NCI-H1930 (cell line): ENCODE measurements at regions not wholly inside any gene's neighbourhood (a gene's known extent, or its start where the extent isn't known, plus 50 kb on each side); places are given as distances from the start of the nearest gene placed in this dataset.
A peak's percentile ranks its signal among the peaks of the same experiment; 100 is the strongest.

Source experiments
- DNase-seq, 2 experiments: peaks; one replicate each; lab custom pipeline; 2025; lab: John Stamatoyannopoulos, UW

DNA sequence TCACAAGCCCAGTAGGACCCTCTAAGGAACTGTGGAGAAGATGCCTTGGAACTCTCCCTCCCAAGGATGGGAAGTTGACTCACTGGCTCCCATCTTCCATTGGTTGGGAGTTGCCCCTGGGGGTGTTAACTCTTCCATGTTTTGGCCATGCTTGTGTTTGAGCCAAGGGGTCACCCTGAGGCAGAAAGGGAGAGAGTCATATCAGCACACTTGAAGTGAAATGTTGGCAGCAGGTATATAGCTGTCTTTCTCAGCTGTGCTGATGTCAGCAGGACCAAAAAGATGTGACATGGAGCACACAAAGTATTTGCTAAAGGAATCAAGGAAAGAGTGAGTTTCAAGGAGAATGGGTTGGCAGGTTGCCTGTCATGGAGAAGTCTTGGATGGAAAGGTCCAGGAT is 359.4 kb downstream of the RPS24 start:
- DNase-seq: no peak

DNA sequence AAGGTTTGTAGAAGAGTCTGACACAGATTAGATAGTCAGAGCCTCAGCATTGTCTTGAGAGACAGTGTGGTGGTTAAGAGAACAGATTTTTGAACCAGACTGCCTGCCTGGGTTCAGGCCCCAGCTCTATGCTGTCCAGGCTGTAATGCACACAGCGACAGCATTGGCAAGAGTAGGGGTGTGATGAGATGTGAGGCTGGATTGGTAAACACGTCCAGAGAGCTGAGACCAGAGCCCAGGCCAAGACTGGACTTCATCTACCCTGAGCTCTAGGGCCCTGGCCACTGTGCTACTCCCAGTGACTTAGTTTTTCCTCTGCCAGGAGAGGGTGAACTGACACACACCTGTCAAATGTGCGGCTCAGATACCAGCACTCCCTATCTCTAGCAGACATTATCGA is 360.4 kb downstream of the RPS24 start:
- DNase-seq: no peak

DNA sequence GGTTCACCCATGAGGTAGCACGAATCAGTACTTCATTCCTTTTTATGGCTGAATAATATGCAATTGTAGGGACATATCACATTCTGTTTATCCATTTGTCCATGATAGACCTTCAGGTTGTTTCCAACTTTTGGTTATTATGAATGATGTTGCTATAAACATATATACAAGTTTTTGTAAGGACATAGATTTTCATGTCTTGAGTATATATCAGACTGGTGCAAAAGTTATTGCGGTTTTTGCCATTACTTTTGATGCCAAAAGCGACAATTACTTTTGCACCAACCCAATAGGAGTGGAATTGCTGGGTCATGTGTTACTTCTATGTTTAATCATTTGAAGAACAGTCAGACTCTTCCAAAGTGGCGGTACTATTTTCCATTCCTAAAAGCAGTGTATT is 361.5 kb downstream of the RPS24 start:
- DNase-seq: no peak

DNA sequence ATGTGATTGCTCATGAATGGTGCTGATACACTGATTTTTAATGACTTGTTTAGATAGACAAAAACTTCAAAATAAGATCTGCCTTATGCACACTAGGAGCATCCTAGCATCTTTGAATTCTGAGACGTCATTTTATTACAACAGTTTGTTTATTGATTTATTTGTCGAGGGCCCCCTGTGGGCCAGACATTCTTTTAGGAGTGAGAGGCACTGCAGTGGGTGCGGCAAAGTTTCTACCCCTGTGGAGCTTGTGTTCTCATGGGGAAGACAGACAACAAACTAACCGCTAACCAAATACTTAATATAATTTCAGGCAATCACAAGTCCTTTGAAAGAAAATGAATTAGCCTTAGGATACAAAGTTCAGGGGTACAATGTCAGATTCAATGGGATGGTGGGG is 363.1 kb downstream of the RPS24 start:
- DNase-seq: no peak

DNA sequence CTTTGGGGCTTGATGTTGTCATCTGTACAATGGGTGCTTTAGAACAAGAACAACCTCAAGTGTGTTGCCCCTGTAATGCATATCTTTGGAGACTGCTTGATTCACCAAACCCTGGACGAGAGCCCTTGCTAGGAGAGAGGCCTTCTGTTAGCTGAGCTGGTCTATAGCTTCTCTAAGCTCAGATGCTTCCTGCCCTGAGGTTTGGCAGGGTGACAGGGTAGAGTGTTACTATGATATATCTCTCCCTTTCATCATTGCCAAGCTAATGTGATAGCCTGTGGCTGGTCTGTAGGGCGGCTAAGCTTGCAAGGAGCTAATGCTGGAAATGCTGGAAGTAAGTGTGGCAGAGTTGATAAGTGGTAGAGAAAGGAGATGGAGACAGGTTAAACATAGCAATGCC is 364.1 kb downstream of the RPS24 start:
- DNase-seq: no peak

DNA sequence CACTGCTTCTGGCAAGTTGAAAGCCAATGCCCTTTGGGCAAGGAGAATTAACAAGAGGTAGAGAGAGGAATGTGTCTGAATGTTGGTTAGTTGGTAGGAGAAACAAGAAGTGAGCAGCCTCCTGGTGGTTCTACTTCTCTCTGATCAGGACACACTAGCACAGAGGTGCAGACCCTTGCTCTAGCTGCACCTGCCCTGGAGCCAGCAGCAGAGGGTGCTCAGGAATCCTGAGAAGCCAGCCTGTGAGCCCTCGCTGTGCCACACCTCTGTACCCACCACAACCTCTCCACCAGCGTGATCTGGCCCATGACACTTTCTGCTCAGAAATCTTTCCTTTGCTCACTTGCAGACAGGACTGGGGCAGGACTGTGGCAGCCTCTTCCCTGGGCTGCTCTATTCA is 364.7 kb downstream of the RPS24 start:
- DNase-seq: no peak

DNA sequence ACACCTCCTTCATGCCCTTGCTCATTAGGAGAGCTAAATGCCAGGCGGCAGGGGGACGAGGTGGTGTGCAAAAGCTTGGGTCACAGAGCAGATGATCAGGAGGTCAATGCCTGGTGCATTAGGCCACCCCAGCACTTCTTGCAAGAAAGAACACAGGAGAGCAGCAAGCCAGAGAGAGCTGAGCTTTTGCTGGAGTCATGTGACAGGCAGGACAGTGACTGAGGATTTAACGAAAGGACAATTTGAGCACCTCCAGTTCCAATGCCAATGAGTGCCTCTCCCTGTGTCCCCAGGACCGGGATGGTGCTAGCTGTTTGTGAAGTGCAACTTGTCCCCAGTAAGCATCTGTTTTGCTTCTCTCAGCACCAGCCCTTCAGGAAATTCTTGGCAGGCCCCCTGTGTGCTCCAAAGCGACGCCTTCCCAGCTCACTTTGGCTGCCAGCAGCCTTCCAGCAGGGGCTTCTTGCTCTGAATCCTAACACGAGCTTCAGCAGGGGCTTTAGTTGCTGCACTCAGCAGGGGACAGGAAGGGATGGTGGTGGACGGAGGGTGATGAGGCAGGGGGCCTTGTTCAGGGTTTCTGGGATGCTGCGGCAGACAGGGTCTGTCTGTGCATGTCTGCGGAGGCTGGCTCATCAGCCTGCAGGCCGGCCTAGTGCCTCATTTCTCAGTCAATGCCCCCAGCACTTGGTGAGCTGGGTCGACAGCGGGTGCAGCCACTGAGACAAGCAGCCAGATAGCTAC is 368.1 kb downstream of the RPS24 start:
- no peak for DNase-seq

DNA sequence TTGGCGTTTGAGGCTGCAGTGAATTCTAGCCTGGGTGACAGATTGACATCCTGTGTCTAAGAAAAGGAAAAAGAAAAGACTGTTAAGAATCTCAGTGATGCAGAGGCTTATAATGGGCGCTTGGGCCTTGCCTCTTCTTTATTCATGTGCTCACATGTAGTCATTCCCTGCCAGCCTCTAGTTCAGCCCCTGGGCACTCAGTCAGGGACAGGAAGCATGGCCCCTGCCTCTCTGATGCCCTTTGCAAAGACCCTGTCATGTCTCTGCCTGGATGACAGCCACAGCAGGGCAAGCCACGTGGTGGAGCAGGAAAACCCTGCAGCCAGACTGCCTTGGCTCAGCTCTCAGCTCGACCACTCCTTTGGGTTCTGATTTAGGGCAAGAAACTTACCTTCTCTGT is 368.9 kb downstream of the RPS24 start:
- no peak for DNase-seq

DNA sequence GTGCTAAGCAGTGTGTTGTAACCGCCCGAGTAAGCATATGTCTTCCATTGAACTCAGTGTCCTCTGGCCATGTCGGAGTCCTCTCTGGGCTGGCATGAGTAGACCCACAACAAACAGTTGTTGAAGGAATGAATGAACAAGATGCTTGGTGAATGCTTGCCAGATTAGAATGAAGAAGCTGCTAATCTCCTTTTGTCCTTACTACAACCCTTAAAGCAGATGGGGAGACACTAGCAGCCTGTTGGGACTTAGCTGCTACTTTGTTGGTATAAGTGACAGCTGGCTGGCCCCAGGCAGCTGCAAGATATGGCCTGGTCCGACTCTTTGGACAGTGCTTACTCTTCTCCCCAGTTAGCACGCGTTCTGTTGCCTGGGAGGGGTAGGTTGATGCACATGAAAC is 370.1 kb downstream of the RPS24 start:
- DNase-seq: no peak

DNA sequence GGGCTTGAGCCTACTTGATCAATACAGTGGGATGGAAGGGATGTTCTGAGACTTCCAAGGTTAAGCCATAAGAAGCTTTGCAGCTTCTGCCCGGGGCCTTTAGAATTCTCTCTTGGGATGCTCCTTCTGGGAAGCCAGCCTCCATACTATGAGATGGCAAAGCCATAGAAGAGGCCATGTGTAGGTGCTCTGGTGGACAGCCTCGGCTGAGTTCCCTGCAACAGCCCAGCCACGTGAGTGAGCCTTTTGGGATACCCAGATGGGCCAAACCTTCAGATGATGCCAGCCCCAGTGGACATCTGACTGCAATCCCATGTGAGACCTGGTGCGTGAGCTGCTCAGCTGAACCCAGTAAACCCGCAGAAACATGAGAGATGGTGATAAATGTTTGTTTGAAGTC is 370.6 kb downstream of the RPS24 start:
- no peak for DNase-seq

DNA sequence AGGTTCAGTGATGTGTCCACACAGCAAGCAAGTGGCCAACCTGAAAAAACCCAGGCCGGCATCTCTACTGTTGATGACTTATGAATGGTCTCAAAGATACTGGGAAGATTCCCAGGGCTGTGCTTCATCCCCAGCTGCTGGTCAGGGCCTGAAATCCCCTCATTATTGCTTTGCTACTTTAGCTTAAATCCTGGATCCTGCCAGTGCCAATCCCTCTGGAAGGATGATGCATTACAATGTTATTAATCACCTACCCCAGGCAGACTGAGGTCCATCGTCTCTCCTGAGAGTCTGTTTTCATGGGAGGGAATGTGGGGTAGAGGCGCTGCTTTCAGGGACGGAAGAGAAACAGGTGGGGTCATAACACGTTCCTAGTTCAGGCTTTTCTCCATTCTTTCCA is 371.6 kb downstream of the RPS24 start:
- DNase-seq: no peak

DNA sequence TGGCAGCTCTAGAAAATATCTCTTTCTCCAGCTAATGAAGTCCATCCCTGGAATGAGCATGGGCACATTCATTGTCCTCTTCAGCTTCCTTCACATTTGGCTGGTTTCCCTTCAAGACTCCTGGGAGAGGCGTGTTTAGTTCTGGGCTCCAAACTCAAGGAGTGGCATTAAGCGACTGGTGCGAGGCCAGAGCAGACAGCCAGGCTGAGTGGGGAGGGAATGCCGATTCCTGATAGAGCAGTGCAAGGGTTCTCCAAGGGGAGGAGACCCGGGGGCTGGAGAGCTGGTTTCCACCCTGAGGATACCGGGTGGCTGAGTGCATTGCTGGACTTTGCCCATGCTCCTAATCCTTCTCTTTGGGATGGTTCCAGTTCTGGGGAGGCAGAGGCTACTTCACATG is 372.1 kb downstream of the RPS24 start:
- no peak for DNase-seq

DNA sequence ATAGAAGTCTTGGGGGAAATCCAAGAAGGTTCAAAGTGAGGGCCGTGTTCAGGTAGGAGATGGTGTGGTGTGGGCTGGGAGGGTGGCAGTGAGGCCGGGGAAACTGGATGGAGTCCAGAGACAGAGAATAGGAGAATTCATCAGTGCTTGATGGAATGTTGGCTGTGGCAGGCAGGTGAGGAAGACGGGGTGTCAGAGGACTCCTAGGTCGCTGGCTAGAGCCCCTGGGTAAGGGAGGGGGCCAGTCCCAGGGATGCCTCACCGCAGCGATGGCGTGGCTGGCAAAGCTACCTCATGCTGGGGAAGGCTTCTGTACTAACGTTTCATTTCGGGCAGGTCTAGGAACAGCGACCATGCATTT is 373.0 kb downstream of the RPS24 start:
- no peak for DNase-seq

DNA sequence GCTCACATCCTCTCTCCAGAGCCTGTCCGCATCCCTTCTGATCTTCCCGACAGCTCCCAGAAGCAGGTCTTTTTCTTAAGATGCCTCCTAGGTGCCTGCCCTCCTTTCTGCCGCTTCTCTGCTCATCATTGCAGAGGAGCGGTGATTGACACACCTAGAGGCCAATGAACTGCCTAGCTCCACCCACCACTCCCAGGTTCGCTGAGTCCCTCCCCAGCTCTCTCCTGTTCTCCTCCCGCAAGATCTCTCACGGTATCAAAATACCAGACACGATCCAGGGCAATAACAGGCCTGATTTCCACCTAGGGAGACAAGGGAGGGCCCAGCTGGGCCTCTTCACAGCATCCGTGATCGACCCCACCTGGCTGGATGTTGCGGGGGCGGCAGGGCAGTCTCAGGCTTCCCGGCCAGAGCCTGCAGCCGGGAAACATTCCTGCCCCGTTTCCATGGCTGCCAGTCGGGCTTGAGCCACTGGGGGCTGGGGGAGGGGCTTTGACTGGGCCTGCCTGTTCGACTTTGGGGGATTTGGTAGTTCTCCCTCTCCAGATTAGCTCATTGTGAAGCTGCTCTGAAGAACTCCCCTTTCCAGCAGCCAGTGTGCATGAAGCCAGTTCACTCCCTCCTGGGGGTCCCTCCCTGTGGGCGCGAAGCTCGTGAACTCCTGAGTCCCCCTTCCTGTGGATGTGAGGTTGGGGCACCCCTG is 373.5 kb downstream of the RPS24 start:
- peak; percentile 60 to 80 for DNase-seq

DNA sequence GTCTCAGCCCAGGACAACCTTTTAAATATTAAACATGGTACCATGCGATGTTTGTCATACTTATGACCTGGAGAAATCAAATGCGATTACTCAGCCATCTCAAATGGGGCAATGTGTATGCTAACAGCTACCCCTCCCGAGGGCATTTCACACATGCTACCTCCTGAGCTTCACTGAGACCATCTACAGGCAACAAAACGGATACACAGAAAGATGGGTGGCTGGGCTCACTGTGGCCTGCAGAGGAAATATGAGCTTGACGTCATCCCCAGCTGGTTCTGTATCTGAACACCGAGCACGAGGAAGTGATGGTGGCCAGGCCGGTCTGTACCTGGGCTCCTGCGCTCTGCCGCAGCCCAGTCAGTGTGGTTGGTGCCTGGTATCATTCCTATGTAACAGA is 374.3 kb downstream of the RPS24 start:
- DNase-seq: no peak

DNA sequence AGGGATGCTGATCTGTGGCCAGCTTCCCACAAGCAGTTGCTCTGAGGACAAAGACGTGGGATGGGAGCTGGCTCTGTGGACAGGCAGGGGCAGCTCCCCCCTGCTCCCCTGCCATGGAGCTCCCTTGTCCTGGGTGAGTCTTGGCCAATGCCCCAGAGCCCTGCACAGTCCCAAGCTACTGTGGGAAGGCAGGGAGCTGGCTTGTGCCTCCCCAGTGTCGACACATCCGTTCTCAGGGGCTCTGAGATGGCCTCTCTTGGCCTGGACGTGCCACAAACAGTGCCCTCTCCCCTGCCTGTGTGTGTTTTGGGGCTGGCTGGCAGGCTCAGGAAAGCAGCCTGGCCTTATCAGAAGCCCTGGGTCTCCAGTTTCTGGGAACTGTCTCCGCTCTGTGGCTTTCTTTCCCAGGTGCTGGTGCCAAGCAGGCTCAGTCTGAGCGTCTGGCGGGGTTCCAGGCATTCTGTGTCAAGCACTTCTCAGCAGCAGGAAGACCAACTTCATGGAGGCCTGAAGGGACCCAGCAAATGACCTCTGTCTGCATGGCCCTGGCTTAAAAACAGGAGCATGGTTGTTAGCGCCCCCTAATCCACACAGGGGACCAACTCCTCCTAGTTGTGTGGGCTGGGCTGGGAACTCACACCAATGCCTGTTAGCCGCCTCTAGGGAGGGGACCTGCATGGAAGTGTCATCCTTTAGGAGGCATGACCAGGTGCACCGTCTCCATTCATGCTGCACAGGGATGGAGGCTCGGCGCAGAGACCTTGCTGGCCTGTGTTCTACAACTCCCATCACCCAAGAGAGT is 375.2 kb downstream of the RPS24 start:
- no peak for DNase-seq

DNA sequence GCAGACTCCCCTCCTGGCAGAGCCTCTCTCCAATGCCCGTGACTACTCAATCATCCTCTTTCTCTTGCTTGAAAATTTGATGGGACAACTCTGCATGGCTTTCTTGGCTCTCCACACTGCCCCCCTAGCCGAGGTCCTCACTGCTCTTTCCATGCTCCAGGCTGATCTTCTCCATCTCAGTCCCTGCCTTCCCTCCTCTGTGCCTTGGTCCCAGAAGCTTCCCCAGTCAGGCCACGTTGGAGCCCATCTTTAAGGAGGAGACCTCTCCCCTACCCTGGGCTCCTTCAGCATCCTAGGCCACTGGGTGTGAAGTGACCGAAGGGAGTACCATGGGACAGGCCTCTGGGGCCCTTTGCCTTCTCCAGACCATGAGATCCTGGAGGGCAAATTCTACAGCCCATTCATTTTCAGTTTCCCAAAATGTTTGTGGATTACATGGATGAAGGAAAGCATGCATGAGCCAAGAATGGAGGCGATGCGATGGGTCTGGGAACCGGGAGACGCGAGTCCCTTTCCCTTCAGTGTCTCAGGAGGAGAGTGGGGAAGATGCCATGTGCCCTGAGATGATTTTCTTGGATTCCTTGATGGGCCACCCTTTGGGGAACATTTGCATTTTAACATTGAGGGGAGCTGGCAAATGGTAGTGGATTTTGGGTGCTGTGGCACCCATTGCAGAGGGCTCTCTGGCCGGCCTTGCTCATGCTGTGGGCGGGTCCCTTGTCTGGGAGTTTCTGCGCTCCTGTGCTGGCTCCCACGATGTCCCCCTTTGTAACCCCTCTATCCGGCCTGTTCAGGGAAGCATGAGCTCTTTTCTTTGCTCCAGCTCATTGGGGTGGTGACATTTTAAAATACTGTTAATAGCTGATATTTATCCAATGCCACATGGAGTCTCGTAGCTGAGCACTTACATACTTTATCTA is 376.6 kb downstream of the RPS24 start:
- DNase-seq: no peak

DNA sequence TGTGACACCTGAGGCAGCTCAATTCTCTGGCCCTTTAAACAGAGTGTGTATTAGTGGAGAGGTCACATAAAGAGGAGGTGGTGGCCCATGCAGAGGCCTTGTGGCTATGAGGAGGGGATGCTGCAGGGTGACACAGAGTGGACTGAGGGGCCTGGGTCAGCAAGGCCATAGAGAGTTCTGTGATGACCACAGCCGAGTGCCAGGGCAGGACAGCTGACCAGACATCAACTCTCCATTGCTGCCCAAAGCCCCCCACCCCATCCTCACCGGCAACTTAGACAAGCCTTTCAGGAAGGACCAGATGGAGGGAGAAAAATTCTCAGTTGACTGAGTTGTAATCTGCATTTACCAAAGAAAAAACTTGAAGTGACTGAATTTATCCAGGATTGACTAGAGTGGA is 378.1 kb downstream of the RPS24 start:
- DNase-seq: no peak

DNA sequence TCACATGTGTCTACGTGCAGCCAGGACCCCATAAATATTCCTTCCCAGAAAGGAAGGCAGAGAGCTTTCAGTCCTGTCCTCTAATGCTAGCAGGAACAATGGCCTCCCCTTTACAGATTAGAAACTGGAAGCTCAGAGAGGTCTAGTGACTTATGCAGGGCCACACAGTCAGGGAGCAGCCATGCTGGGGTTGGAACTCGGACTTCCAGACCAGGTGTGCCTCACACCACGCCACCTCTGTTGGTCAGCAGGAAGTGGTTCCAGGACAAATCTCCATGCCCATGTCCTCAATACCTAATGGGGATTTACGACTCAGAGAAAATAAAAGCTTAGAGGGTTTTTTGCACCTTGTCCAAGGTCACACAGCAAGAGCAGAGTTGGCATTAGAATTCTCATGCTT is 378.9 kb downstream of the RPS24 start:
- DNase-seq: no peak

DNA sequence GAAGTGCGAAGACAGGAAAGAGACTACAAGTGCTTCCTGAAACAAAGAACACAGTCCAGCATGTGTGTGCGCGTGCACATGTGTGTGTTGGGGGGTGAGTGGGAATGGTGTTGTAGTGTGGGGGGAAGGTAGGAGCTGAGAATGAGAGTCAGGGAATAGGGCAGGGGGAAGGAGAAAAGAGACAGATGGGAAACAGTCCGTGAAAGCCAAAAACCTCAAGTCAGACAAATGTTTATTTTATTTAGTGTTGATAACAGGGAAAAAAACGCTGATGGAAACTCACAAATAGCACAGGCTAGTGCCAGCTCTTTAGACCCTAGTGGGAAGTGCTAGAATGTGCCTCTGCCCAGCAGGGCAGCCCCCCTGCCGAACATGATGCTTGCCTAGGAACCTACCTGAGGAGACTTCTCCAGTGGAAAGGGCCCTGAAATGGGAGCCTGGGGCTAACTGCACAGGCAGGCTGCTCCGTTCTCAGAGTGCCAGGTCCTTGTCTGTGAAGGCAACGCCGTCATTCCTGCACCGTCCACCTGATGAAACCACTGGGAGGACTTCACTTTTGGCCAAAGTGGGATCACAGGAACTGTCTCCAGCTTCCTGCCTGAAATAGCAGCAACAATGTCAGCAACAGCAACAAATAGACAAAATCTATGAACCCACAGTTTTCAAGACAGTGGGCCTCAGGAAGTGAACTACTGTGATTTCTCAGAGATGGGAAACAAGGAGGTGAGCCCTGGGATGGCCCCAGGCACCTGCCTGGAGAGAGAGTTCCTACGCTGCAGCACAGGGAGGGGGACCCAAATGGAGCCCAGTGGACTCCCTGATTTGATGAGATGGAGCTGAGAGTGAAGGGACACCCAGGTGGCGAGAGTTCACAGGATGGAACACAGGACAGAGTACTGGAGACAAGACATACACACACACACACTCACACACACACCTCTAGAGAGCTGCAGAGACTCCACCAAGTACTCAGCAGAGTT is 379.7 kb downstream of the RPS24 start:
- no peak for DNase-seq

DNA sequence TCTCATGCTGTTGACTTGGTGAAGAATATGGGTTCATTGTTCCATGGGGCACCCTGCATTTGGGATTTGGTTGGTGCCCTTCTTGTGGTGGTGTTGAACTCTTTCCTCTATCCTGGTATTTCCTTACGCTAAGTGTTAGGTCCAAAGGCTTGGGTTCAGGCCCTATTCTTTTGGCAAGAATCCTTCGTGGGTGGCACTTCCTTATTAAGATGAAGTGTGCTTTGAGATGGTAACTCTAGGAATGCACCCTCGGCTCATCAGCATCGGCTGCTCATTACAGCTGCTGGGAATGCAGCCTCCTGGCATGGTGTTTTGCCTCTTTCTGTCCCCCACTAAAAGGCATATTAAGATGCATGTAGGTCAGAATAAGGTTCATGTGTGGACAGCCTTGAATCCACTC is 380.7 kb downstream of the RPS24 start:
- no peak for DNase-seq
